ENCODE measurements at regions not wholly inside any gene's neighbourhood (a gene's known extent, or its start where the extent isn't known, plus 50 kb on each side); places are given as distances from the start of the nearest gene placed in this dataset.

- DNase-seq = no peak
Measured at GRCh38 chr16:82404586-82405315, 222.0 kb upstream of the CDH13 start.

- DNase-seq = no peak
Measured at GRCh38 chr16:82402665-82403218, 224.0 kb upstream of the CDH13 start.

- no peak for DNase-seq
Measured at GRCh38 chr16:82400046-82400445, 226.7 kb upstream of the CDH13 start.

- no peak for DNase-seq
Measured at GRCh38 chr16:82396509-82396908, 226.5 kb upstream of the MPHOSPH6 start.

- DNase-seq = no peak
Measured at GRCh38 chr16:82395212-82395611, 225.2 kb upstream of the MPHOSPH6 start.

- DNase-seq = no peak
Measured at GRCh38 chr16:82391690-82392089, 221.7 kb upstream of the MPHOSPH6 start.

- no peak for DNase-seq
Measured at GRCh38 chr16:82389956-82390650, 220.1 kb upstream of the MPHOSPH6 start.

GRCh38 chr16:82386761-82387160, 216.7 kb upstream of the MPHOSPH6 start:
- no peak for DNase-seq

- no peak for DNase-seq
Measured at GRCh38 chr16:82384949-82385348, 214.9 kb upstream of the MPHOSPH6 start.

GRCh38 chr16:82384017-82384416, 214.0 kb upstream of the MPHOSPH6 start:
- no peak for DNase-seq

GRCh38 chr16:82382521-82382920, 212.5 kb upstream of the MPHOSPH6 start:
- no peak for DNase-seq

GRCh38 chr16:82379551-82379950, 209.5 kb upstream of the MPHOSPH6 start:
- no peak for DNase-seq

GRCh38 chr16:82373976-82374375, 204.0 kb upstream of the MPHOSPH6 start:
- no peak for DNase-seq

- DNase-seq = no peak
Measured at GRCh38 chr16:82370282-82370681, 200.3 kb upstream of the MPHOSPH6 start.

GRCh38 chr16:82368041-82368440, 198.0 kb upstream of the MPHOSPH6 start:
- peak in 3 of 4 experiments; percentile 9 to 13 (median 11) for DNase-seq

- DNase-seq = no peak
Measured at GRCh38 chr16:82366462-82366861, 196.4 kb upstream of the MPHOSPH6 start.

GRCh38 chr16:82364690-82365089, 194.7 kb upstream of the MPHOSPH6 start:
- DNase-seq = no peak

GRCh38 chr16:82363026-82363816, 193.2 kb upstream of the MPHOSPH6 start:
- DNase-seq = no peak

GRCh38 chr16:82361885-82362284, 191.9 kb upstream of the MPHOSPH6 start:
- DNase-seq = no peak

GRCh38 chr16:82360024-82360783, 190.2 kb upstream of the MPHOSPH6 start:
- DNase-seq = no peak

- DNase-seq = no peak
Measured at GRCh38 chr16:82358606-82359221, 188.7 kb upstream of the MPHOSPH6 start.

- no peak for DNase-seq
Measured at GRCh38 chr16:82358161-82358560, 188.1 kb upstream of the MPHOSPH6 start.

All from suppressor macrophage (primary cell).